Heart left ventricle (tissue), 16 donors: ENCODE measurements at regions not wholly inside any gene's neighbourhood (a gene's known extent, or its start where the extent isn't known, plus 50 kb on each side); places are given as distances from the start of the nearest gene placed in this dataset.
A peak's percentile ranks its signal among the peaks of the same experiment; 100 is the strongest.

Experiments used
- ATAC-seq, 4 donors: fragments of 200-7000 bp; cut with Tn5 transposase; one replicate each; pipeline ENCODE4 v1.9.1; 2020 to 2022; ENCODE audit warnings: moderate library complexity in 4 of 4, mild to moderate bottlenecking in 3 of 4, moderate number of reproducible peaks in 1 of 4
- DNase-seq, 5 donors: peaks; one replicate each; pipeline ENCODE4 v3.0.0-alpha.2; 2020
- H3K27ac ChIP-seq, 12 donors: fragments of 200-600 bp; sonication (generic) in 4 of 12; one replicate each; pipeline versions ENCODE4 v1.5.0 to v1.8.0; 2016 to 2022; ENCODE audit warnings: mild to moderate bottlenecking in 2 of 12
- H3K27me3 ChIP-seq, 9 donors: fragments of 200-600 bp; sonication (generic) in 2 of 9; one replicate each; pipeline versions ENCODE4 v1.5.1 to v1.8.0; 2016 to 2022; ENCODE audit warnings: mild to moderate bottlenecking in 3 of 9
- H3K36me3 ChIP-seq, 9 donors: fragments of 200-600 bp; sonication (generic) in 2 of 9; one replicate each; pipeline versions ENCODE4 v1.5.0 to v1.8.0; 2018 to 2022; ENCODE audit warnings: mild to moderate bottlenecking in 2 of 9
- H3K4me1 ChIP-seq, 12 donors: fragments of 200-600 bp; sonication (generic) in 4 of 12; one replicate each; pipeline versions ENCODE4 v1.5.0 to v1.8.0; 2016 to 2022; ENCODE audit warnings: mild to moderate bottlenecking in 3 of 12
- H3K4me3 ChIP-seq, 12 donors: fragments of 200-600 bp; sonication (generic) in 4 of 12; one replicate each; pipeline versions ENCODE4 v1.5.0 to v1.8.0; 2017 to 2022; ENCODE audit warnings: mild to moderate bottlenecking in 9 of 12, moderate library complexity in 4 of 12
- H3K9me3 ChIP-seq, 12 donors: fragments of 200-600 bp; sonication (generic) in 4 of 12; one replicate each; pipeline versions ENCODE4 v1.5.0 to v1.8.0; 2016 to 2022; ENCODE audit warnings: mild to moderate bottlenecking in 1 of 12
- CTCF ChIP-seq, 12 donors: fragments of 200-600 bp; sonication (generic) in 4 of 12; IDR thresholded peaks; one replicate each; pipeline versions ENCODE4 v1.5.0 to v1.8.0; 2018 to 2022; ENCODE audit warnings: antibody characterized with exemption in 12 of 12, mild to moderate bottlenecking in 5 of 12
- POLR2A ChIP-seq, 2 donors: fragments of 450-650 bp; IDR thresholded peaks; one replicate each; pipeline ENCODE4 v1.6.1; 2017; ENCODE audit warnings: antibody characterized with exemption in 2 of 2, mild to moderate bottlenecking in 2 of 2, moderate library complexity in 2 of 2
- WGBS, 4 donors: extraction: QIAGEN DNeasy Blood & Tissue Kit in 2 of 4; methylation state at CpG; one replicate each; pipeline versions ENCODE4 v1.1.5 to v1.1.7; 2013 to 2018; 5-methylcytosine and 5-hydroxymethylcytosine counted together
- intact Hi-C, 10 donors: fragments of 100-400 bp; cut with DNase I; formaldehyde crosslinking; loops; one replicate each; pipeline versions ENCODE4 v1.11.1 to v1.14.2; 2022
- donor health status: ischemic (EF 13 %, LVEDD 7.1; RV severe dilation, severe dysfunction).
- donor health status: healthy with polysubstance abuse.
- donor health status: DM: no; HTN: yes; CAD: no.
- donor health status: DM: no; HTN: no; CAD: no.
- donor health status: ischemic (EF 25% LVEDD 6.9; RV normal size, moderate dysfunction).
- donor health status: ischemic (EF 25% LVEDD 5.7; RV mildly dilated, moderate dysfunction).
- donor health status: healthy.
- donor health status: DM: yes; HTN: yes; CAD: no.
- donor health status: ischemic (EF 35%, LVEDD 5.7; RV mildly dilated, moderate dysfunction).
- donor health status: nonischemic (EF 11% LVEDD 7.7; RV severe dilation, severe dysfunction).
- donor health status: DM: yes; HTN: yes; CAD: no.
- donor health status: PGD.
- donor health status: ischemic (EF 29% LVEDD 5.4; RV normal size, mild dysfunction).
- donor health status: nonischemic (EF 23%, LVEDD 6.1; RV moderate dilation, normal function).

DNA sequence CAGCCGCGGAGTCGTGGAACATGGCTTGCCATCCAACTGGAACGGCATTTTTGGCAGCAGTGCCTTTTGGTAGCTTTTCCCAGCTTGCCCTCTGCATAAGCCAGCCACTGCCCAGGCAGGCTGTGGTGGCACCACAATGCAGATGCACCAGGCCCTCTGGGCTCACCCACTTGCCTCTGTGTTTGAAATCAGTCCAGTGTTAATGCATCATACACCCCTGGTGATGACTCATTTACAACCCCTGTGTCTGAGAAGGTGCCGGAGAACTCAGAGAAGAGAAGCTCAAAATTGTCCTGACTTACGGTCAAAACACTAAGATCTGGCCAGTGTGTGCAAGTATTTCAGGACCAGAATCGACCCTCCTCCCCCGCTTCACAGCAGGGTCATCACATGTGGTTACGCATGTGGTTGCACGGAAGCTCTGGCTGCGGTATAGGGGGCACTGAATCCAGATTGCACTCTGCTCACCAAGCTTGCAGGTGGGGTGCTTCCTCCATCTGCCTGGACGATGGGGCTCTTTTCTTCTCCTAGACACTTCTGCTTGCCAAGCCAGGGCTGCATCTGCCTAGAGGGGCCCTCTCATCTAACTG lies 66.5 kb upstream of the SMIM15 start:
- TF ChIP-seq CTCF (IDR thresholded peaks at IDR 0.05) = no peak
- no peak for TF ChIP-seq POLR2A (IDR thresholded peaks at IDR 0.05)

GRCh38 chr5:61229416-61229815 lies 67.1 kb upstream of the SMIM15 start:
- WGBS, 4 donors = 50 to 57% (median 55%) methylated on average over 6 of the region's 6 CpGs
- Histone ChIP-seq H3K27ac (no peak overlapping the region), H3K36me3 (no peaks in the 10 kb centered on the region), H3K27me3 (no peaks in the 10 kb centered on the region), H3K4me1 (peaks cover 0 to 10% (median 0%) of the 10 kb centered on the region in 12 donors), H3K9me3 (peaks cover 0 to 10% (median 0%) of the 10 kb centered on the region in 12 donors), H3K4me3 (no peak overlapping the region)
- intact Hi-C loops = no loop called here
- TF ChIP-seq POLR2A (IDR thresholded peaks at IDR 0.05) = no peak
- TF ChIP-seq CTCF (IDR thresholded peaks at IDR 0.05) = no peak
- DNase-seq (peak in 1 of 5 donors; percentile 27), ATAC-seq (peak in 1 of 4 donors; percentile 21)

More for the DNA sequence above, 66.5 kb upstream of the SMIM15 start:
- intact Hi-C loops = no loop called here
- H3K36me3 ChIP-seq = no peaks in the 10 kb centered on the region
- ATAC-seq = peak in 1 of 4 donors; percentile 16
- no peak overlapping the region for H3K4me3 ChIP-seq
- no peak overlapping the region for H3K27ac ChIP-seq
- H3K27me3 ChIP-seq = no peaks in the 10 kb centered on the region
- DNase-seq = no peak
- H3K9me3 ChIP-seq = peaks cover 0 to 10% (median 0%) of the 10 kb centered on the region in 12 donors
- whole genome bisulfite sequencing, 4 donors = 69 to 81% (median 79%) methylated on average over 11 to 12 of the region's 12 CpGs
- peaks cover 0 to 10% (median 0%) of the 10 kb centered on the region in 12 donors for H3K4me1 ChIP-seq

- 89 to 95% (median 90%) methylated on average over 3 of the region's 3 CpGs for WGBS, 4 donors
- peaks cover 0 to 10% (median 0%) of the 10 kb centered on the region in 12 donors for H3K4me1 ChIP-seq
- intact Hi-C loops = no loop called here
- TF ChIP-seq POLR2A (IDR thresholded peaks at IDR 0.05) (no peak), CTCF (IDR thresholded peaks at IDR 0.05) (no peak)
- H3K27me3 ChIP-seq = no peaks in the 10 kb centered on the region
- no peak overlapping the region for H3K27ac ChIP-seq
- peaks cover 0 to 10% (median 0%) of the 10 kb centered on the region in 12 donors for H3K9me3 ChIP-seq
- ATAC-seq (no peak), DNase-seq (no peak)
- H3K36me3 ChIP-seq = no peaks in the 10 kb centered on the region
- H3K4me3 ChIP-seq = no peak overlapping the region
Measured at GRCh38 chr5:61230492-61230891, 68.2 kb upstream of the SMIM15 start.

- H3K27ac ChIP-seq = no peak overlapping the region
- intact Hi-C loops = no loop called here
- H3K9me3 ChIP-seq = peaks cover 0 to 10% (median 0%) of the 10 kb centered on the region in 12 donors
- no peak for TF ChIP-seq CTCF (IDR thresholded peaks at IDR 0.05)
- TF ChIP-seq POLR2A (IDR thresholded peaks at IDR 0.05) = no peak
- DNase-seq = no peak
- no peak for ATAC-seq
- no peaks in the 10 kb centered on the region for H3K27me3 ChIP-seq
- no peak overlapping the region for H3K4me3 ChIP-seq
- no peaks in the 10 kb centered on the region for H3K36me3 ChIP-seq
- peaks cover 0 to 10% (median 0%) of the 10 kb centered on the region in 12 donors for H3K4me1 ChIP-seq
Measured at GRCh38 chr5:61231813-61232212, 69.5 kb upstream of the SMIM15 start.
